NCI-H128 (cell line): ENCODE measurements at regions not wholly inside any gene's neighbourhood (a gene's known extent, or its start where the extent isn't known, plus 50 kb on each side); places are given as distances from the start of the nearest gene placed in this dataset.
A peak's percentile ranks its signal among the peaks of the same experiment; 100 is the strongest.

Experiments
- DNase-seq: peaks from one replicate; lab custom pipeline; 2025; ENCODE audit not compliant: unreplicated experiment; lab: John Stamatoyannopoulos, UW

- no peak for DNase-seq
Measured at GRCh38 chr5:175246889-175247520, 197.0 kb downstream of the DRD1 start.

GRCh38 chr5:175246242-175246888, 197.6 kb downstream of the DRD1 start:
- DNase-seq = no peak

DNA sequence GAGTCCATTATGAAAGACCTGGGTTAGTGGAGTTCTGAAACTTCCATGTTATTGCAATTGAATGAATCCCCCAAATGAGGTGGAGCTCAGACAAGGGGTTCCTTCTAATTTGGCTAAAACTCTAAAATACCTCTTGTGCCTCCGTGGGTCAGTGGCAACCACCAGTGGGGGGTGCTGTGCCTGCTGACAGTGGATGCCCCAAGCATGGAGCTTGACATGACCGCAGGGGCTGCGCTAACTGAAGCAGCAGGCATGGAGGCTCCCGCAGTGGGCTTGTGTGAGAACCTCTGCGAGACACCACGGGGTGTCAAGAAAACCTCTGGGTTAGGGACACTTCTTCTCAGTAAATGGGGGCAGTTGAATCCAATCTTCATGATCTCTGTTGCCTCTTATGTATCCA, 200.5 kb downstream of the DRD1 start:
- no peak for DNase-seq

DNA sequence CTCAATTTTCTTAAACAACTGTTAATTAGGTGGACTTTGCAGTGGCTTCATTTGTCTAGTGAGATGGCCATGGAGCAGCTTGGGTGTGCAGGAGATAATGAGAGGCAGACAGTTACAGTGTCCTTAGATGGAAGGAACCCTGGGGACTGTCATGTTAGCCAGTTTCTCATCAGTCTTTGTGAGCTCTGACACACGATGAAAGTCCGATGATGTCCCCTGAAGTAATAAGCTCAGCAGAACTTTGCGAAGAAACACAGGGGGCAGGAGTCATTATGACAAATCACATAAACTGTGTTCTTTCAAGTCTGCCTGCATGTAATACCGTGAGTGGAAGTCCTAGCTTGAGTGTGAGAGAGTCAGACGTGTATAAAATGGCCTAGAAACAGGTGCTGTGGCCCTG, 201.8 kb downstream of the DRD1 start:
- no peak for DNase-seq

GRCh38 chr5:175238326-175238725, 205.7 kb downstream of the DRD1 start:
- DNase-seq = no peak

DNA sequence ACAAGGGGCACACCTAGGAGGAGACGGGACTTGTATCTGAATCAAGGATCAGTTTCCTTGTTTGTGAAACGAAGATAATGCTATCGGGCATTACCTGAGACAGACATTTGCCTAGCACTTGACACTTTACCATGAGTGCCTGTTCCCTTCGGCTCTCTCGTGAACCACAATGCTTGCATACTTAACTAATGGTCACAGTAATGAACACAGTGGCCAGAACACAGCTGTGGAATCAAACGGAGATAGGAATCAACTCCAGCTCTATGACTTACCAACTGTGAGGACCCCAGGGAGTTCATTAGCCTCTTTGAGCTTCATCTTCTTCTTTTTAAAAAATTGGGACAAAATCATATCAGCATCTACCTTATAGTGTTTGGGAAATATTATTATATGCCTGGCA, 207.8 kb downstream of the DRD1 start:
- no peak for DNase-seq

DNA sequence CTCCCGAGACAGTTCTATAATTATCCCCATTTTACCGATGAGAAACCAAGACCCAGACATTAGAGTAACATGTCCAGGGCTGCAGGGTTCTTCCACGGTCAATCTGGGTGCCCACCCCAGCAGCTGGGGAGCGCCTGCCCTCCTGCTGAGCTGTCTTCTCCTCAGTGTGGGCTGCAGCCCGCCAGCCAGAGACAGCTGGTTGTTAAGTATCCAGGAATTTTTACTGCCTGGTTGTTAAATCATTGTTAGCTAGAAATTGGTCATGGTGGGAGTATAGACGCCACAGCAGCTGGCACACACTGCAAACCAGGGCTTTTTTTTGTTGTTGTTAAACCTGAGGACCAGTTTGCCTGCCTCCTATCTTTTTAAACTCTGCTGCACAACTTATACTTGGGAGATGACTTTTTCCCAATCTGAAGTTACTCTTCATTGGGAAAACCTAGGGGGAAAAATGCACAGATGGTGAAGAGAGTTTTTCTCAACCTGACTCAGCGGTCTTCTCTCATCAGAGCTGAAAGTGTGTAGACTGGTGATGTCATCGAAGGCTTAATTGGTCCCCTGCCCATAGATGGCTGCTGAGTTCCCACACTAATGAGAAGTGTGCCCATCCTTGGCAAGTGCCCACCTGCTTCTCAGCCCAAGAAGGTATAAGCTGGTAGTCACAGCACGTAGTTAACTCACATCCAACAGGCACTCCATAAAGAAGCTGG, 208.6 kb downstream of the DRD1 start:
- no peak for DNase-seq

DNA sequence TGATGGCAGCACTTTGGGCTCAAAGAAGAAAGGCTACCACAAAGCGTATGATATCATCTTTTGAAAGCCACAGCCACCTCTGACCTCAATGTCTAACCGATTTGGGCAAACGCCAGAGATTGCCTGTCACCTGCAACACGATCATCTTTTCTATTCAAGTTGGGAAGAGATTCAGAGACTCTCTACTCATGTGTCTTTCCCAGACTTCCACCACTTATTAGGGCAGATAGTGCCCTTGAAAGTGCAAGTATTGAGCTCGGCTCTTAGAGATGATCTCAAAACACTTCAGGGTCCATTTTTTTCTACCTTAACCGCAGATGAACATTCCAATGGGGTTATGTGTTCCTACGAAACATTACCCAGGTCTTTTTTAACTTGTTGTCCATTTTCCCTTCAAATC, 213.7 kb downstream of the DRD1 start:
- no peak for DNase-seq

DNA sequence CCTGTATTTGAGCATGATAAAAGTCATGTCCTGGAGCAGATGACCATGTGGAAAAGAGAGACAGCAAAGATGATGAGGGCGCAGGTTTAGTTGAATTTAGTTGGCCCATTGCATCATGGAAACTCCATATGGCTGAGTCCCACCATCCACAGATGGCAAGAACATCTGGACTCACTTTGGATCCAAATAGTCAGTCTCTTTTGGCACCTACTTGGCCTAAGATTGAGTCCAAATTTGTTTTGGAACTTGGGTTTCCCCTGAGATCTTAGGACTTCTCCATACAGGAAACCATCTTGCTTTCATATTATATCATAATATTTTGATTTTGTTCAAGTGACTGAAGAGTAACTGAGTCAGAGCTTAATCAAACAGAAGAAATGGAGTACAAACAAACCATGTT, 217.5 kb downstream of the DRD1 start:
- no peak for DNase-seq

DNA sequence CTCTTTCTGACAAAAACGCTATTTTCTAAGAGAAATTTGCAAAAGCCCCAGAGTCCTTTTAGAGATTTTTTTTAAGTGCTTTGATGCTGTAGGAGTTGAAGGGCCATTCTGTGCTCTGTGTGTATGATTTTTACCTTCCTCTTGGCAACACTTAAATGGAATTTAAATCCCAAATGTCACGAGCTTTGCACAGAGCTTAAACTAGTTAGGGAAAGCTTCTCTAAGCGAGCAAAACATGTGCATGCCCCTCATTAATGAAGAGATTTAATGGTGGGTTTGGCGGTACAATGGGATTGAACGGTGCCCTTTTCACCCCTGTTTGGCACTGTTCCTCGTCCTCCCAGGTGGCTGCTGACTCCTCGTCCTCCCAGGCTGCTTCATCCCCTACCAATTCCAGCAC, 220.7 kb downstream of the DRD1 start:
- no peak for DNase-seq

DNA sequence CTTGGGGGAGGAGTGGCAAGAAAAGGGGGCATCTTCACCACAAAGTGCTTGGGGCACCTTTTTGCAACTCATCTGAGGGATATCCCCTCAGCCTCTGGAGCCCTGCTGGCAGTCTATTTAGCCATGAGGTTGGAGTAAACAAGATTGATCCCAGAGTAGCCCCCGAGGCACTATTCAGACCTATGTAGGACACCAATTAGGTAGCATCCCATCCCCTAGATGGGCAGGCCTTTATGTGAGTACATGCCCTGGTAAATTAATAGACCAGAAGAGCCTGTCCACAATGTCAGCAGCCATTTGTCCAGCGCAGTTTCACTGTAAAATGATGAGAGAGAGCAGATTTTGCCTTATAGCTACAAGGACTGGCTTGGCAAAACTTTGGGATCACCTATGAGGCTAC, 221.4 kb downstream of the DRD1 start:
- DNase-seq = no peak

- DNase-seq = no peak
Measured at GRCh38 chr5:175220549-175220948, 223.4 kb downstream of the DRD1 start.

DNA sequence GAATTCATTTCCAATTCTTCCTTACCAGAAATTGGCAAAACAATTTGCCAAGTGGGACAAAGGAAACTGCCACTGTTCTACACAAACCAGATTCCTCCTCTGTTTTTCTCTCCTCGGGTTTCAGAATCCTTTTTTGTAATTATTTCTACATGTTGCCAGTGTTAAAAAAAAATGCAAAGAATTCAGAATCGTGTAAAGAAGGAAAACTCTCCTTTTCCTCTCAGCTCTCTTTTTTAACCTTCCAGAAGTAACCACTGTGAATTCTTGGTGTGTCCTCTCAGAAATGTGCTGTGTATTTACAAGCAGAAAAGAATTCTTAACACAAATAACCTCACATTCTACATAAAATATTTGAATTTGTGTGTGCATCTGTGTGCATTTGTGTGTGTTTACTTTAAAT, 224.6 kb downstream of the DRD1 start:
- DNase-seq = no peak

DNA sequence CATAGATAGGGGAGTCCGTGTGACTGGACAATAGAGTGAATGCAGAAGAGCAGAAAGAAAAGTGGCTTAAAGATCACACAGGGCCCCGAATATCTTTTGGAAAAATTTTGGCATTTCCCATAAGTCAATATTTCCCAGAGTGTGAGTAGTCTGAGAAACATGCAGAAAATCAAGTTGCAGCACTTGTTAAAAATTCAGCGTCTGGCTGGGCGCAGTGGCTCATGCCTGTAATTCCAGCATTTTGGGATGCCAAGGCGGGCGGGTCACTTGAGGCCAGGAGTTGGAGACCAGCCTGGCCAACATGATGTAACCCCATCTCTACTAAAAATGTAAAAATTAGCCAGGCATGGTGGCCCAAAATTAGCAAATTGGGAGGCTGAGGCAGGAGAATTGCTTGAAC, 227.0 kb downstream of the DRD1 start:
- DNase-seq = no peak

- DNase-seq = no peak
Measured at GRCh38 chr5:175215906-175216305, 228.1 kb downstream of the DRD1 start.

- DNase-seq = no peak
Measured at GRCh38 chr5:175214152-175214551, 229.8 kb downstream of the DRD1 start.

DNA sequence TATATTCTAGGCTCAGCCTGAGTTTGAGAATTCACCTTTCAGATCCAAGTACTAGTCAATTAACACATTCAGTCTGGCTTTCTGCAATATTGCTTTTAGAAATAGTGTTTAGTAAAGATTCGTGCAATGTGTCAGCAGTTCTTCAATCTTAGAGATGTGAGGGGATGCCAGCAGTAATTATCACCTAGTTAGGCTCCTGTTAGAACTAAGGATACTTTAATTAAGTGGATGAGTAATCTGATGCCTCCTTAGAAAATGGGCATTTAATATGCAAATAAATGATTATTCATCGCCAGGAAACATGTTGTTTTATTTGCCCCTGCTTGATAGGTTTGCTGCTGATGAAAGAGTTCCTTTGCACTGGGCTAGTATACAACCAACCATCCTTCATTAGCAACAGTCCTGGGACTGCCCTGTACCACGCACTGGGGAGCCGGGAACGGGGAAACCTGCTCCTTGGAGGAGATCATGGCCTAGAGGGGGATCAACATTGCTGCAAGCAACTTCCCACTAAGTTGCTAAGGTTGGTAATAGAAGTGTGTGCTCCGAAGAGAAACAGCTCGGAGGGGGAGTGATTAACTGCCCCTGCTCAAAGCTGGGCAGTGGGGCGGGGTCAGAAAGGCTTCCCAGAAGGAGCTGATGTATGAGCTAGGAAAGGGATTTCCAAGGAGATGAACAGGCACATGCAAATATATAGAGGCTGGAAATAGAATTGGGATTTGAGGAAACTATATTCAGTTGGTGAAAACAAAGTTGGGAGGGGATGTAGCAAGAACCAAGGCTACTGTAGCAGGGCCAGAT, 231.8 kb downstream of the DRD1 start:
- no peak for DNase-seq

DNA sequence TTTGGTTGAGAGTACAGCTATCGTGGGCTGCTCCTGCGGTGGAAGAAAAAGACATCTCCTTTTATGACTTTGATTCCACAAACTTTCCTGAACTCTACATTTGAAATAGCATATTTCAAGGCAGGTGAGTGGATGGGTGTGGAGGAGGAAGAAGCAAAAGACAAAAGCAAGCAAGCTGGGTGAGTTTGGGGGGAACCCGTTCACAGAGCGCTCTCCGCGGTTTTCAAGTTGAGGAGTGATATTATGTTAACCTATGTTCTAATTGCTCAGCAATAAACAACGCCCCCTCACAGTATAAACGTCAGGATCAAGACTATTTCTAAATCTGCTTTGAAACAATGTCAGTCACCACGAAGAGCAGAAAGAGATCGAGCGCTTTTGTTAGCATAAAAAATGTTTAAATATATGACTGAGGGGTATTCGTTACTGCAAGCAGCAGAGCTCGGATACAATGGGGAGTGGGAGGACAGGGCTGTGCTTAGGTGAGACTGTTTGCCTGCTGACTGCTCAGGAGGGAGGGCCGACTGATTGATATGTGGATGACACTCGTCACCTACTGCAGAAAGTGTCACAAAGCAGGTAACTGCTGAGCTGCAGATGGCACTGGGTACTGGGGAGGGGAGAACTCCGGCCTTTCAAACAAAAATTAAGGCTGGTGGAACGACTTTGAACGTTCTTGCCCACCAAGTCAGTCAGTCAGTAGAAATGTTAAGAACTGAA, 236.5 kb downstream of the DRD1 start:
- no peak for DNase-seq

- DNase-seq = no peak
Measured at GRCh38 chr5:175206669-175207068, 237.3 kb downstream of the DRD1 start.

DNA sequence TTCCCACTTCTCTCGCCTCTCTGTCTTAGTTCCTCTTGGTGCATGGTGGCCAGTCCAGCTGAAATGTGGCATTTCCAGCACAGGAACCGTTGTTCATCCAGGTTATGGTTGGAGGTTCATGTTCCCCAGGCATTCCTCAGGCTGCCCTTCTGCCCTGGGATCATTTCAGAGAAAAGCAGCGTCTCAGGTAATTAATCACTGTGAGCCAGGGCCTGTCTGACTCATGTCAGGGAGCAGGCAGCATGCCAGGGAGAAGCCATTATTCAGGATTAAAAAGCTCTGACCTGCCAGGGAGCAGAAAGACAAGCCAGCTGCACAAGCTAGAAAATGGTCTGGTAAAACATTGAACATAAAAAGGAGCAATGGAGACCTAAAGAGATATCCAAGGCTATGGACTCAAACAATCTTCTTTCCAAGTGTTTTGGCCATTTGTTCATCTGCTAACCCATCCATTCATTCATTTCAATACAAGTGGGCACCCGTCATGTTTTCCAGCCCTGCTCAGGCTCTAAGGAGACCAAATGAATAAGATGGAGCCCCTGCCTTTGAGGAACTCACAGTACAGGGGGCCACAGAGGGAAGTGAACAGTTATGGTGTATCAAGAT, 241.4 kb downstream of the DRD1 start:
- DNase-seq = peak; percentile 42

- no peak for DNase-seq
Measured at GRCh38 chr5:175201393-175201792, 242.6 kb downstream of the DRD1 start.
